HEK293 (cell line): ENCODE measurements at regions not wholly inside any gene's neighbourhood (a gene's known extent, or its start where the extent isn't known, plus 50 kb on each side); places are given as distances from the start of the nearest gene placed in this dataset.

Experiments used
- CTCF ChIA-PET: fragments of 350-600 bp; formaldehyde crosslinking; extraction: SDS; loops from one replicate; lab custom pipeline; 2021; ENCODE audit warnings: antibody characterized with exemption; lab: Yijun Ruan, JAX
- POLR2A ChIA-PET: fragments of 300-600 bp; formaldehyde crosslinking; extraction: SDS; loops from one replicate; lab custom pipeline; 2020; ENCODE audit warnings: antibody characterized with exemption, inconsistent platforms; lab: Yijun Ruan, JAX
- H3K27ac ChIP-seq: fragments of 200-500 bp; sonication (Bioruptor generic); 2 replicates; pipeline ENCODE4 v1.5.1; 2014; ENCODE audit warnings: low read depth, low read length, control low read depth, inconsistent platforms; ENCODE audit errors: extremely low read depth
- H3K36me3 ChIP-seq, 2 experiments: fragments of 200-500 bp in 1 of 2; sonication (Bioruptor generic) in 1 of 2; 1 replicate in 1 of 2; 2 replicates in 1 of 2; pipeline ENCODE4 v1.5.1; 2014 to 2017; ENCODE audit warnings: inconsistent platforms in 2 of 2, low read length in 2 of 2; ENCODE audit not compliant: control insufficient read depth in 2 of 2, insufficient read depth in 1 of 2
- H3K4me1 ChIP-seq: fragments of 200-500 bp; sonication (Bioruptor generic); 2 replicates; pipeline ENCODE4 v1.5.1; 2014; ENCODE audit warnings: mild to moderate bottlenecking, low read length, inconsistent platforms; ENCODE audit not compliant: control insufficient read depth, insufficient read depth
- H3K4me3 ChIP-seq: 2 replicates; pipeline ENCODE4 v1.5.1; 2011; ENCODE audit warnings: low read depth, mild to moderate bottlenecking, control low read depth, low read length, moderate library complexity
- H3K9me3 ChIP-seq: fragments of 200-500 bp; sonication (Bioruptor generic); 2 replicates; pipeline ENCODE4 v1.5.1; 2014; ENCODE audit warnings: low read depth, low read length, inconsistent platforms; ENCODE audit not compliant: control insufficient read depth, insufficient read depth
- BCL6B ChIP-seq: fragments of 450-650 bp; formaldehyde crosslinking; IDR thresholded peaks from 2 replicates; pipeline ENCODE4 v1.5.1; 2017; ENCODE audit warnings: missing biosample characterization, missing genetic modification characterization
- HOXA7 ChIP-seq: sonication (generic); formaldehyde crosslinking; IDR thresholded peaks from 2 replicates; pipeline ENCODE4 v1.8.1; 2022; ENCODE audit warnings: missing genetic modification reagents, borderline replicate concordance
- KLF9 ChIP-seq: fragments of 450-650 bp; formaldehyde crosslinking; IDR thresholded peaks from 2 replicates; pipeline ENCODE4 v1.5.1; 2016; ENCODE audit warnings: missing biosample characterization, missing genetic modification characterization, low read depth
- MEIS1 ChIP-seq: sonication (generic); formaldehyde crosslinking; IDR thresholded peaks from 2 replicates; pipeline ENCODE4 v1.8.1; 2022; ENCODE audit warnings: missing genetic modification reagents, mild to moderate bottlenecking, borderline replicate concordance
- SETDB1 ChIP-seq: IDR thresholded peaks from one replicate; pipeline ENCODE4 v1.6.1; 2017; ENCODE audit warnings: mild to moderate bottlenecking, low read length, moderate library complexity, mixed read lengths; ENCODE audit not compliant: insufficient read length
- TCF7L2 ChIP-seq: IDR thresholded peaks from 2 replicates; pipeline ENCODE4 v1.6.1; 2011; ENCODE audit warnings: low read depth, mild to moderate bottlenecking, inconsistent platforms, low read length, moderate library complexity, borderline replicate concordance
- ZBTB11 ChIP-seq: fragments of 450-650 bp; formaldehyde crosslinking; conservative IDR thresholded peaks from 2 replicates; pipeline ENCODE4 v1.5.1; 2016; ENCODE audit warnings: low read depth, missing biosample characterization, missing genetic modification characterization
- ZFP3 ChIP-seq: fragments of 450-650 bp; formaldehyde crosslinking; IDR thresholded peaks from 2 replicates; pipeline ENCODE4 v1.5.1; 2016; ENCODE audit warnings: low read depth, missing biosample characterization, missing genetic modification characterization
- ZNF133 ChIP-seq: fragments of 450-650 bp; formaldehyde crosslinking; IDR thresholded peaks from 2 replicates; pipeline ENCODE4 v1.5.1; 2016; ENCODE audit warnings: missing biosample characterization, missing genetic modification characterization
- ZNF214 ChIP-seq: fragments of 450-650 bp; formaldehyde crosslinking; IDR thresholded peaks from 2 replicates; pipeline ENCODE4 v1.5.1; 2017; ENCODE audit warnings: missing biosample characterization, mild to moderate bottlenecking, missing genetic modification characterization, borderline replicate concordance
- ZNF223 ChIP-seq: fragments of 450-650 bp; formaldehyde crosslinking; IDR thresholded peaks from 2 replicates; pipeline ENCODE4 v1.5.1; 2016; ENCODE audit warnings: missing biosample characterization, missing genetic modification characterization
- ZNF302 ChIP-seq: fragments of 450-650 bp; formaldehyde crosslinking; IDR thresholded peaks from 2 replicates; pipeline ENCODE4 v1.5.1; 2016; ENCODE audit warnings: missing biosample characterization, missing genetic modification characterization, low read depth
- ZNF354C ChIP-seq: fragments of 450-650 bp; formaldehyde crosslinking; IDR thresholded peaks from 2 replicates; pipeline ENCODE4 v1.5.1; 2016; ENCODE audit warnings: missing biosample characterization, missing genetic modification characterization, low read depth, borderline replicate concordance
- ZNF37A ChIP-seq: fragments of 450-650 bp; IDR thresholded peaks from 2 replicates; pipeline ENCODE4 v1.5.1; 2018; ENCODE audit warnings: missing biosample characterization, missing genetic modification characterization
- ZNF555 ChIP-seq: fragments of 450-650 bp; formaldehyde crosslinking; conservative IDR thresholded peaks from 2 replicates; pipeline ENCODE4 v1.5.1; 2017; ENCODE audit warnings: missing biosample characterization, mild to moderate bottlenecking, missing genetic modification characterization, inconsistent platforms
- ZNF600 ChIP-seq: fragments of 450-650 bp; formaldehyde crosslinking; IDR thresholded peaks from 2 replicates; pipeline ENCODE4 v1.5.1; 2016; ENCODE audit warnings: missing biosample characterization, missing genetic modification characterization
- ZNF621 ChIP-seq: fragments of 450-650 bp; formaldehyde crosslinking; IDR thresholded peaks from 2 replicates; pipeline ENCODE4 v1.5.1; 2017; ENCODE audit warnings: missing biosample characterization, missing genetic modification characterization
- ZNF768 ChIP-seq: fragments of 450-650 bp; formaldehyde crosslinking; IDR thresholded peaks from 2 replicates; pipeline ENCODE4 v1.5.1; 2018; ENCODE audit warnings: missing biosample characterization, mild to moderate bottlenecking, missing genetic modification characterization
- ZNF777 ChIP-seq: fragments of 450-650 bp; formaldehyde crosslinking; IDR thresholded peaks from 2 replicates; pipeline ENCODE4 v1.5.1; 2017; ENCODE audit warnings: missing biosample characterization, missing genetic modification characterization, borderline replicate concordance
- ZSCAN4 ChIP-seq: fragments of 450-650 bp; formaldehyde crosslinking; IDR thresholded peaks from 2 replicates; pipeline ENCODE4 v1.5.1; 2017; ENCODE audit warnings: missing biosample characterization, missing genetic modification characterization

- CTCF ChIA-PET: no interaction called here
- TF ChIP-seq BCL6B (tag by site-specific recombination): no peak
- TF ChIP-seq ZNF354C (tag by site-specific recombination): no peak
- peak; percentile 59; the same call in 1 of the 2 replicates for TF ChIP-seq TCF7L2
- TF ChIP-seq ZNF768: no peak
- no peak for TF ChIP-seq ZNF600
- peak; percentile 91 for TF ChIP-seq SETDB1
- TF ChIP-seq ZNF621 (tag by site-specific recombination): no peak
- Histone ChIP-seq H3K4me3 (no peak overlapping the region), H3K36me3 (no peaks in the 10 kb centered on the region), H3K9me3 (no peaks in the 10 kb centered on the region), H3K4me1 (no peaks in the 10 kb centered on the region), H3K27ac (no peak overlapping the region)
- POLR2A ChIA-PET: no interaction called here
These were observed 2465.1 kb upstream of the PCDH20 start for GRCh38 chr13:63880705-63881104.

GRCh38 chr13:63873936-63874335 lies 2458.3 kb upstream of the PCDH20 start:
- Histone ChIP-seq H3K4me3 (no peak overlapping the region), H3K36me3 (no peaks in the 10 kb centered on the region), H3K4me1 (no peaks in the 10 kb centered on the region), H3K9me3 (no peaks in the 10 kb centered on the region), H3K27ac (no peak overlapping the region)
- no peak for TF ChIP-seq KLF9 (tag by site-specific recombination)
- no peak for TF ChIP-seq MEIS1 (CRISPR knock-in tag)
- TF ChIP-seq ZNF133 (tag by site-specific recombination): no peak
- no peak for TF ChIP-seq ZNF302 (tag by site-specific recombination)
- no peak for TF ChIP-seq ZSCAN4 (tag by site-specific recombination)
- TF ChIP-seq ZNF214: no peak
- POLR2A ChIA-PET: no interaction called here
- CTCF ChIA-PET: no interaction called here

- no peak for TF ChIP-seq ZNF37A
- TF ChIP-seq ZNF223 (tag by site-specific recombination): no peak
- ChIA-PET POLR2A (no interaction called here), CTCF (no interaction called here)
- Histone ChIP-seq H3K9me3 (no peaks in the 10 kb centered on the region), H3K4me1 (no peaks in the 10 kb centered on the region), H3K36me3 (no peaks in the 10 kb centered on the region), H3K27ac (no peak overlapping the region), H3K4me3 (no peak overlapping the region)
These were observed 2448.7 kb upstream of the PCDH20 start for GRCh38 chr13:63864171-63864902.

GRCh38 chr13:63855457-63856118 lies 2439.9 kb upstream of the PCDH20 start:
- no peak for TF ChIP-seq ZNF777
- no peak for TF ChIP-seq HOXA7 (CRISPR knock-in tag)
- TF ChIP-seq SETDB1: no peak
- no peak for TF ChIP-seq ZNF555 (tag by site-specific recombination)
- no peak for TF ChIP-seq ZBTB11 (tag by site-specific recombination)
- TF ChIP-seq ZFP3 (tag by site-specific recombination): no peak
- TF ChIP-seq, all 188 proteins: peak for 0
- Histone ChIP-seq H3K27ac (no peak overlapping the region), H3K4me3 (no peak overlapping the region), H3K36me3 (no peaks in the 10 kb centered on the region), H3K9me3 (no peaks in the 10 kb centered on the region), H3K4me1 (no peaks in the 10 kb centered on the region)
- ChIA-PET POLR2A (no interaction called here), CTCF (no interaction called here)
